ENCODE measurements at regions not wholly inside any gene's neighbourhood (a gene's known extent, or its start where the extent isn't known, plus 50 kb on each side); places are given as distances from the start of the nearest gene placed in this dataset.

DNA sequence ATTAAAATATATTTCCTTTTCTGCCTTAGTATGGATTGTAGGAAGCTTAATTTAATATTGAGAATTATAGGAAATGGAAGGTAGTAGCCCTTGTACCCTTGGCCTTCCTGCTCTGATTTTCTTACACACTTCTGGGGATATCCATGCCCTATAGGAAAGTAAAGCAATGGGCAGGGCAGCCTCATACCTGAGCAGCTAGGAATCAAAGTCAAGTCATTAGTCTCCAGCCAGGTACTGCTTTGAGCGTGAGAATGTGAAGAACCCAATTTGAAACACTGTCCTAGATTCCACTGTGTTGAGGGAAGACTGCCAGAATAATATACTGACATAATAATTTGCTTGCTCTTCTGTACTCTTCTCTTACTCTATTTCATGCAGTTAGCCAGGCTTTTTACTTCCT is 51.0 kb upstream of the L3MBTL3 start:
- DNase-seq = no peak

DNA sequence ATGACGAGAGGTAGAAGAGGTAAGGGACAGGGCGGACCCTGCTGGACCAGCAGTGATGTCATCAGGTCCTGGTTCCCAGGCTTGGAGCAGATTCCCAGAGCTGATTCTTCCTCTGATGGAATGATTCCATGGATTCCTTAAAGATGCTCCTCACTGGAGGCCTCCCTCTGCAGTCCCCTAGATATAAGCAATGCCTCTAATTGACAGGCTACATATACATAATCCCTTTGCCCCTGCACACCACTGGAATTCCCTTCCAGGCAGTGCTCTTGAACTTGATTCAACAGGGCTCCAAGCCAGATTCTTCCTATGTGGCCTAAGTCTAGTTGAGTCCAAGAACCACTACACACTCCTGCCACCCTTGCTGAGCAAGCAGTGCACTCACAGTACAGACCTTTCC is 52.3 kb upstream of the L3MBTL3 start:
- DNase-seq = no peak

DNA sequence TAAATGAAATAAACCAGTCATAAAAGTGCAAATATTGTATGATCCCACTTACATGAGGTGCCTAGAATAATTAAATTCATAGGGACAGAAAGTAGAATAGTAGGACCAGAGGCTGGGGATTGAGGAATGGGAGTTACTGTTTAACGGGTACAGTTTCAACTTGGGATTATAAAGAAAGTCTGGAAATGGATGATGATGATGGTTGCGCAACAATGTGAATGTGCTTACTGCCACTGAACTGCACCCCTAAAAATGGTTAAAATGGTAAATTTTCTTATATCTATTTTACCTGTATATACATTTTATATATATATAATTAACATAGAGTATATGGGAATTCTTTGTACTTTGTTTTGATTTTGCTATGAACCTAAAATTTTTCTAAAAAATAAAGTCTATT is 53.3 kb upstream of the L3MBTL3 start:
- DNase-seq = no peak

GRCh38 chr6:129959358-129959930 is 58.9 kb upstream of the L3MBTL3 start:
- no peak for DNase-seq

DNA sequence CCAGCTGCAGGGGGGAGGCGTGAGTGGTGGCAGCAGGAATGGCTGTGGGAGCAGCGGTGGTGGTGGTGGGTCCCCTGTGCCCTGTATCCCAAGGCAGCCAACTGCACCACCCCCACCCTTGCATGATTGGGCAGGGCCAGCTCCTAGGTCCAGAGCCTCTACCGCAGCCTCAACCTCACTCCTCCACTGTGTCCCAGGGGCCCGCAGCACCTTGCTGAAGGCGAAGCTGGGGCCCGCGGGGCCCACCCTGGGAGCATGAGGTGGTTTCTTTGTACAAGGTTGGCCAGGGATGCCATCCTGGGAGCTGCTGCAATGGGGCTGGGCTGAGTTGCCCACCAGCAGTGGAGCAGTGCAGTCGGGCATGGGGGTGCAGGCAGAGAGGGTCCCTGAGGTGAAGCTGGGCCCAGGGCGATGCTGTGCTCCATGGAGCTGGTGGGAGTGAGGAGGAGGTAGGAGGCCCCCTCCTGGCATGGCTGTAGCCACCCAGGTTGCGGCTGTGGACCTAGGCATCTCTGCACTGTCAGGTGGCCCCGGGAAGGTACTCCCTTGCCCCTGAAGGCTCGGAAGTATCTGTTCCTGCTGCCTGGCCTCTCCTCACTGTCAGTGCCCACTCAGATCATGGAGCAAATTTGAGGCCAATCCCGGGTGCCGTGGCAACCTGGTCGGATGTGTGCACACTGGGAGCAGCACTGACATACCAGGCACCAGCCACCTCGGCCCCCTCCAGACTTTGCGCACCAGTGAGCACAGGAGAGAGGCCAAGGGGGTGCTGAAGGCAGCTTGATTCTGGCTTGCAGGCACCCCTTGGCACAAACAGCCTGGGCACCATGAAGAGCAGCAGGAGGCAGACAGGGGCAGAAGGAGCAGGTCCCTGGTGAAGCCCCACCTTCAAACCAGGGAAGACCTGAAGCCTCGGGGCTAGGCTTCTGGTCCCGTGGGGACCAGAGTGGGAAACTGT is 60.2 kb upstream of the L3MBTL3 start:
- no peak for DNase-seq

DNA sequence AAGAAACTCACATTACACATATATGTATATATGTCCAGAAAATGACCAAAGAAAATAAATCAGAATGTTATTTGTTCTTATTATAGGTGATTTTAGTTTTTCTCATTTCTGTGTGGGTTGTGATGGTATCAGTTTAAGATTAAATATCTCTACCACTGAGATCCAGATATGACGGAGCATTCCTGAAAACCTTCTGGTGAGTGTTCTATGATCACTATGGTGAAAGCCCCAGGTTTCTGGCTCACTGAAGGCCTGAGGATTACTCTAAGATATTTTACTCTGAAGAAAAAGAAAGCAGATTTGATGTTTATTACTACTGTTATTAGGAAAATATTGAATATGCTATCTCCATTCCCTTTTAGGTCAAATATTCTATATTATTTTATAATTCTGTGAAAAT is 62.8 kb upstream of the L3MBTL3 start:
- no peak for DNase-seq

DNA sequence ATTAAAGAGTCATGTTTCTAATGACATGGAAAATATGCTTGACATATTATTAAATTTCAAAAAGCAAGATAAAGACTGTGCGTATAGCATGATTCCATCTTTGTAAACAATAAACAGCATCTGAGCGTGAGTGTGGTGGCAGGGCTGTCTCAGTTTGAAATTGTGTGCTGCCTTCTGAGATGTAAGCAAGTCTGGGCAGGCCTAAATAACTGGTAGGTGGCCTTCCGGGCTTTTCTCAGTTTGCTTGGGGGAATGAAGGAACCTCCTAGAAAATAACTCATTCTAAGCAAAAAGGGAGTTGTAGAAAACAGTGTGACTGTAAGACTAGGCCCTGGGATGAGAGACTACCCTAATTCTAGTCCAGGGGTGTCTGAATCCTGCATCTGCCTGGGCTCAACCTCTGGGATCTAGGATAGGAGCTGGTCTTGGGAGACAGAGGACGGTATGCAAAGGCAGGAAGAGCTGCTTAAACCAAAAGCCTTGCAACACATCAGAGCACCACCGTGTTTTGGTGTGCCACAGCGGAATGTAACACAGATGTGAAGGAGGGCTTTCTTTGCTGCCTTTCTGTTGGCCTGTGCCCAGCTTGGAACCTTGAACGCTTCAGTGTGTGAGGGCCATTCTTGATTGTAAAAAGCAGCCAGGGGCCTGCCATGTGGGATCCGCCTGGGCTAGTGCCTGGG is 63.5 kb upstream of the L3MBTL3 start:
- DNase-seq = peak in 1 of 3 experiments; percentile 12

GRCh38 chr6:129947797-129948196 is 70.6 kb upstream of the L3MBTL3 start:
- DNase-seq = no peak

- no peak for DNase-seq
Observed at GRCh38 chr6:129946439-129947140, 71.8 kb upstream of the L3MBTL3 start.

GRCh38 chr6:129943637-129944271 is 74.6 kb upstream of the L3MBTL3 start:
- DNase-seq = no peak

- DNase-seq = peak in 1 of 3 experiments; percentile 2
Observed at GRCh38 chr6:129940454-129941195, 77.8 kb upstream of the L3MBTL3 start.

- no peak for DNase-seq
Observed at GRCh38 chr6:129938249-129939020, 77.3 kb upstream of the TMEM244 start.

GRCh38 chr6:129936329-129937165 is 75.4 kb upstream of the TMEM244 start:
- peak; percentile 26 to 74 (median 45) for DNase-seq

GRCh38 chr6:129932321-129932720 is 71.2 kb upstream of the TMEM244 start:
- no peak for DNase-seq

- DNase-seq = peak in 1 of 3 experiments; percentile 40
Observed at GRCh38 chr6:129929433-129929832, 68.3 kb upstream of the TMEM244 start.

- no peak for DNase-seq
Observed at GRCh38 chr6:129923530-129924250, 62.6 kb upstream of the TMEM244 start.

GRCh38 chr6:129921169-129921817 is 60.2 kb upstream of the TMEM244 start:
- no peak for DNase-seq

DNA sequence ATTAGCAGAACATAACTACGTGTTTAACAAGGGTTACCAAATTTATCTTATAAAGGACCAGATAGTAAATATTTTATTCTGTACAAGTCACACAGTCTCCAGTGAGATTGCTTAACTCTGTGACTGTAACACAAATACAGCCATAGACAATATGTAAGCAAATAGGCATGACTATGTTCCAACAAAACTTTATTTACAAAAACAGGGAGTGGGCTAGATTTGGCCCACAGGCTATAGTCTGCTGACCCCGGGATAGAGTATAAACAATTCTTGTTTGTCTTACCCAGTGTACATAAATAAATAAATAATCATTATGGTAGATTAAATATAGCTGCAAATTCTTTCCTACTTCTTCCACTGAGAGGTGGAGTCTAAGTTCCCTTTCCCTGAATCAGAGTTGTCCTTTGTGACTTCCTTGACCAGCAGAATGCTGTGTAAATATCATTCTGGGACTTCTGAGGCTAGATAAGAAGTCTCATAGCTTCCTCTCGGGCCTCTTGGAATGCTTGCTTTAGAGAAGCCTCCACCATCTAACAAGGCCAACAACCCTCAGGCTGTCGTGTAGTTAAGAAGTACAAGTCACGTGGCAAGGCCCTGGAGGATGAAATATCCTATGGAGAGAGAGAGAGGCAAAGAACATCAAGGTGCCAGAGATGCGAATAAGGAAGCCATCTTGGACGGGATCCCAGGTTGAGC is 59.1 kb upstream of the TMEM244 start:
- DNase-seq = no peak
